Nephron (organoid): ENCODE measurements at regions not wholly inside any gene's neighbourhood (a gene's known extent, or its start where the extent isn't known, plus 50 kb on each side); places are given as distances from the start of the nearest gene placed in this dataset.

ENCODE experiments used
- H3K27ac Mint-ChIP-seq, 3 experiments: 2 replicates each; pipeline ENCODE4 v1.8.0; 2020; ENCODE audit warnings: mixed read lengths in 3 of 3, mild to moderate bottlenecking in 2 of 3, moderate library complexity in 1 of 3
- H3K27me3 Mint-ChIP-seq: 2 replicates; pipeline ENCODE4 v1.8.0; 2021; ENCODE audit warnings: low read depth, mild to moderate bottlenecking, moderate library complexity, mixed read lengths
- H3K36me3 Mint-ChIP-seq: 2 replicates; pipeline ENCODE4 v1.8.0; 2020; ENCODE audit warnings: low read depth, mixed read lengths
- H3K4me1 Mint-ChIP-seq: 2 replicates; pipeline ENCODE4 v1.8.0; 2020; ENCODE audit warnings: mixed read lengths
- H3K4me3 Mint-ChIP-seq, 3 experiments: 2 replicates each; pipeline ENCODE4 v1.8.0; 2020; ENCODE audit warnings: mild to moderate bottlenecking in 3 of 3, mixed read lengths in 3 of 3, moderate library complexity in 2 of 3
- H3K9me3 Mint-ChIP-seq: 2 replicates; pipeline ENCODE4 v1.8.0; 2020; ENCODE audit warnings: mixed read lengths
- CTCF ChIP-seq, 3 experiments: fragments of 200-600 bp; sonication (generic); IDR thresholded peaks; one replicate each; pipeline ENCODE4 v1.5.0; 2021; ENCODE audit warnings: antibody characterized with exemption in 3 of 3; ENCODE audit not compliant: unreplicated experiment in 3 of 3

- Mint-ChIP-seq H3K9me3 (no peaks in the 10 kb centered on the region), H3K36me3 (no peaks in the 10 kb centered on the region), H3K4me1 (no peaks in the 10 kb centered on the region), H3K4me3 (no peak overlapping the region), H3K27ac (no peak overlapping the region), H3K27me3 (peaks cover 40% of the 10 kb centered on the region)
- TF ChIP-seq CTCF (IDR thresholded peaks at IDR 0.05; ENCODE audit: unreplicated experiment in 3 of 3), result no peak
Measured at GRCh38 chr1:4120557-4121292, 220.7 kb upstream of the C1orf174 start.

- no peaks in the 10 kb centered on the region for H3K9me3 Mint-ChIP-seq
- no peak overlapping the region for H3K4me3 Mint-ChIP-seq
- TF ChIP-seq CTCF (IDR thresholded peaks at IDR 0.05; ENCODE audit: unreplicated experiment in 3 of 3), result no peak
- no peaks in the 10 kb centered on the region for H3K4me1 Mint-ChIP-seq
- H3K36me3 Mint-ChIP-seq, result no peaks in the 10 kb centered on the region
- H3K27me3 Mint-ChIP-seq, result peaks cover 42% of the 10 kb centered on the region
- H3K27ac Mint-ChIP-seq, result no peak overlapping the region
Measured at GRCh38 chr1:4121293-4121684, 221.2 kb upstream of the C1orf174 start.

- Mint-ChIP-seq H3K9me3 (no peaks in the 10 kb centered on the region), H3K36me3 (no peaks in the 10 kb centered on the region), H3K4me1 (no peaks in the 10 kb centered on the region), H3K27ac (no peak overlapping the region), H3K4me3 (no peak overlapping the region), H3K27me3 (peaks cover 43% of the 10 kb centered on the region)
- no peak for TF ChIP-seq CTCF (IDR thresholded peaks at IDR 0.05; ENCODE audit: unreplicated experiment in 3 of 3)
Measured at GRCh38 chr1:4121834-4122512, 221.9 kb upstream of the C1orf174 start.

- Mint-ChIP-seq H3K27ac (no peak overlapping the region), H3K36me3 (no peaks in the 10 kb centered on the region), H3K4me3 (no peak overlapping the region)
Measured at GRCh38 chr1:4122513-4123160, 222.6 kb upstream of the C1orf174 start.

GRCh38 chr1:4124631-4125145 lies 224.6 kb upstream of the C1orf174 start:
- no peak for TF ChIP-seq CTCF (IDR thresholded peaks at IDR 0.05; ENCODE audit: unreplicated experiment in 3 of 3)
- no peaks in the 10 kb centered on the region for H3K4me1 Mint-ChIP-seq
- H3K27ac Mint-ChIP-seq, result no peak overlapping the region
- H3K4me3 Mint-ChIP-seq, result no peak overlapping the region
- H3K9me3 Mint-ChIP-seq, result no peaks in the 10 kb centered on the region
- H3K36me3 Mint-ChIP-seq, result no peaks in the 10 kb centered on the region
- peaks cover 39% of the 10 kb centered on the region for H3K27me3 Mint-ChIP-seq

More at GRCh38 chr1:4122513-4123160, 222.6 kb upstream of the C1orf174 start:
- H3K27me3 Mint-ChIP-seq, result peaks cover 50% of the 10 kb centered on the region
- H3K9me3 Mint-ChIP-seq, result no peaks in the 10 kb centered on the region
- TF ChIP-seq CTCF (IDR thresholded peaks at IDR 0.05; ENCODE audit: unreplicated experiment in 3 of 3), result no peak
- H3K4me1 Mint-ChIP-seq, result no peaks in the 10 kb centered on the region
